SH-SY5Y (cell line): ENCODE measurements at regions not wholly inside any gene's neighbourhood (a gene's known extent, or its start where the extent isn't known, plus 50 kb on each side); places are given as distances from the start of the nearest gene placed in this dataset.

Source experiments
- GATA2 ChIP-seq: IDR thresholded peaks from 2 replicates; pipeline ENCODE4 v1.6.1; 2011; ENCODE audit warnings: mild to moderate bottlenecking, low read depth, low read length
- GATA3 ChIP-seq: IDR thresholded peaks from 2 replicates; pipeline ENCODE4 v1.6.1; 2011; ENCODE audit warnings: low read depth, mild to moderate bottlenecking, low read length, moderate library complexity

DNA sequence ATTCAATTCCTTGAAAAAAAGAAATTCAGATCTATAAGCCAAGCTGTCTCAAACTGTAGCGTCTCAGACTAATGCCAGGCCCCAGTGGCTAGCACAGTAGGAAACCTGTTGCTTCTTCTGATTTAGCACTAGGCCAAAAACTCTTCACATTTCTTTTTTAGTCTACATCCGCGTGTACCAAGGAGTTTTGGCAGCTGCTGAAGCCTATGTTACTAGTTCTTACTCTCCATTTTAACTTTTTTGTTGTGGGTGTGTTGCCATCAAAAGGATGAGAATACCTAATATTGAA lies 65.0 kb upstream of the BTN3A2 start:
- TF ChIP-seq GATA3 (no peak), GATA2 (no peak)
